Upper lobe of right lung (tissue), 1 donor: ENCODE measurements at regions not wholly inside any gene's neighbourhood (a gene's known extent, or its start where the extent isn't known, plus 50 kb on each side); places are given as distances from the start of the nearest gene placed in this dataset.

Experiments used
- ATAC-seq: fragments of 200-7000 bp; cut with Tn5 transposase; one replicate; pipeline ENCODE4 v1.9.1; 2020; ENCODE audit warnings: mild to moderate bottlenecking, moderate library complexity
- DNase-seq: peaks from one replicate; pipeline ENCODE4 v3.0.0-alpha.2; 2020
- H3K27ac ChIP-seq: fragments of 200-600 bp; one replicate; pipeline ENCODE4 v1.8.0; 2022
- H3K27me3 ChIP-seq: fragments of 200-600 bp; one replicate; pipeline ENCODE4 v1.8.0; 2022; ENCODE audit warnings: mild to moderate bottlenecking
- H3K36me3 ChIP-seq: fragments of 200-600 bp; one replicate; pipeline ENCODE4 v1.8.0; 2022
- H3K4me1 ChIP-seq: fragments of 200-600 bp; one replicate; pipeline ENCODE4 v1.8.0; 2022
- H3K4me3 ChIP-seq: fragments of 200-600 bp; one replicate; pipeline ENCODE4 v1.8.0; 2022; ENCODE audit warnings: mild to moderate bottlenecking
- H3K9me3 ChIP-seq: fragments of 200-600 bp; one replicate; pipeline ENCODE4 v1.8.0; 2022
- intact Hi-C: fragments of 100-400 bp; cut with DNase I; formaldehyde crosslinking; loops from one replicate; pipeline ENCODE4 v1.11.0; 2022
- TF ChIP-seq, protein P1 (sequence below): fragments of 200-600 bp; IDR thresholded peaks from one replicate; pipeline ENCODE4 v1.8.0; 2022; ENCODE audit warnings: antibody characterized with exemption
- donor health status: DM: no; HTN: yes; CAD: no; lungs with severe emphysema.

DNA sequence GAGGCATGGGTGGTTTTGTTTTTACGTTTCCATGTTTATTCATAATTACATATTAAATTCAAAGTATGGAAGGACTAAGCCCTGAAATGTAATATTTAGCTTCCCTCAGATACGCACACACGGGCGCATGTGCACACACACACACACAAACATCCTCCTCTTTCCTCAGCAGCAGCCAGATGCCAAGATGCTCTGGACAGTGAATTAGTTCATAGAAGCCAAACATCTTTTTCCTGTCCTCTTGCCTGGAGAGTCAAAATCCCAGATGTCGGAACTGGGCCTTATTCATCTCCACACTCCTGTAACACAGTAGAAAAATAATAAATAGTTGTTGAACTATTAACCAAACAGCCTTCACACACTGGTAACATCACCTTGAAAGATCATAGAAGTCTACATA, 273.1 kb downstream of the SP3 start:
- H3K4me3 ChIP-seq, result no peak overlapping the region
- no peaks in the 10 kb centered on the region for H3K4me1 ChIP-seq
- no peaks in the 10 kb centered on the region for H3K9me3 ChIP-seq
- TF ChIP-seq, protein P1, sequence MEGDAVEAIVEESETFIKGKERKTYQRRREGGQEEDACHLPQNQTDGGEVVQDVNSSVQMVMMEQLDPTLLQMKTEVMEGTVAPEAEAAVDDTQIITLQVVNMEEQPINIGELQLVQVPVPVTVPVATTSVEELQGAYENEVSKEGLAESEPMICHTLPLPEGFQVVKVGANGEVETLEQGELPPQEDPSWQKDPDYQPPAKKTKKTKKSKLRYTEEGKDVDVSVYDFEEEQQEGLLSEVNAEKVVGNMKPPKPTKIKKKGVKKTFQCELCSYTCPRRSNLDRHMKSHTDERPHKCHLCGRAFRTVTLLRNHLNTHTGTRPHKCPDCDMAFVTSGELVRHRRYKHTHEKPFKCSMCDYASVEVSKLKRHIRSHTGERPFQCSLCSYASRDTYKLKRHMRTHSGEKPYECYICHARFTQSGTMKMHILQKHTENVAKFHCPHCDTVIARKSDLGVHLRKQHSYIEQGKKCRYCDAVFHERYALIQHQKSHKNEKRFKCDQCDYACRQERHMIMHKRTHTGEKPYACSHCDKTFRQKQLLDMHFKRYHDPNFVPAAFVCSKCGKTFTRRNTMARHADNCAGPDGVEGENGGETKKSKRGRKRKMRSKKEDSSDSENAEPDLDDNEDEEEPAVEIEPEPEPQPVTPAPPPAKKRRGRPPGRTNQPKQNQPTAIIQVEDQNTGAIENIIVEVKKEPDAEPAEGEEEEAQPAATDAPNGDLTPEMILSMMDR, result no peak
- H3K27me3 ChIP-seq, result no peaks in the 10 kb centered on the region
- DNase-seq (no peak), ATAC-seq (no peak)
- no peaks in the 10 kb centered on the region for H3K36me3 ChIP-seq
- intact Hi-C loops, result no loop called here
- H3K27ac ChIP-seq, result no peak overlapping the region

DNA sequence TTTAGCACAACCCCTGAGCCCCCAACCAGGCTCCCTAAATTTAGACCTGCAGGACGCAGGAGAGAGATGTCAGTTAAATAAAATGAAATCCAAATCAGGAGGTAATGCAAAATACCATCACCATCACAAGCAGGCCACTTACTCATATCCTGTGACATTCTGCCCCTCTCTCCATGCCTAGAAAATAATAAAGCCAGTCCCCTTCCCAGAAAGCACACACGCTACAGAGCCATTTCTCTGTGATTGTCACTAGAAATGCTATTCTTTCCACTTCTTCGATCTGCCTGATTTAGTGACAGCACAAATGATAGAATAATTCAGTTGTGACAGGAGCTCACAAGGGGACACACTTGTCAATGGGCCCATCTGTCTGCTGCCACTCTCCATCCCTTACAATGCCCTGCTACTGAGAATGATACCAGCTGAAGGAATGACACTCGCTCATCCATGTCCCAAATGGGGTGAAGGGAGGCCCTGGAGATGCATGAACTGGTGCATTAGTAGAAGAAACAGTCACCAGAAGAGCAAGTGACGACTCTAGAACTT, 272.1 kb downstream of the SP3 start:
- Histone ChIP-seq H3K27me3 (no peaks in the 10 kb centered on the region), H3K27ac (no peak overlapping the region), H3K4me3 (no peak overlapping the region), H3K4me1 (no peaks in the 10 kb centered on the region), H3K9me3 (no peaks in the 10 kb centered on the region), H3K36me3 (no peaks in the 10 kb centered on the region)
- intact Hi-C loops, result no loop called here
- no peak for ATAC-seq
- TF ChIP-seq, protein P1, result no peak
- DNase-seq, result no peak

DNA sequence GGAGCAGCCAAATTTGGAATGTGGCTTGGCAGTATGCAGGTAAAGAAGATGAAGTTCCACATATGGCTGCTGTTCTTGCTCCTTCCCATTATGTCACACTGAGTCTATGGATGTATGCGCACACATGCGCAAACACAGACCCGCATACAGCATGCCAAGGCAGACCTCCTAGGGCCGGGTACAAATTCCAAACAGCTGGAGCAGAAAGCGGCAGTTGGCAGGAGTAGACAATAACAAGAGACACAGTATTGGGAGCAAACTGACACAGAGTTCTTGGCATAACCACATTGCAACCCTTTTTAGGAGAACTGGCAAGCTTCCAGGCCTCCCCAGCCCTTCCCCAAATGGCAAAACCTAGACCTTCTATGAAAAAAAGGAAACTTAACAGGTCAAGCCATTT, 268.9 kb downstream of the SP3 start:
- ATAC-seq, result no peak
- intact Hi-C loops, result no loop called here
- H3K4me1 ChIP-seq, result no peaks in the 10 kb centered on the region

DNA sequence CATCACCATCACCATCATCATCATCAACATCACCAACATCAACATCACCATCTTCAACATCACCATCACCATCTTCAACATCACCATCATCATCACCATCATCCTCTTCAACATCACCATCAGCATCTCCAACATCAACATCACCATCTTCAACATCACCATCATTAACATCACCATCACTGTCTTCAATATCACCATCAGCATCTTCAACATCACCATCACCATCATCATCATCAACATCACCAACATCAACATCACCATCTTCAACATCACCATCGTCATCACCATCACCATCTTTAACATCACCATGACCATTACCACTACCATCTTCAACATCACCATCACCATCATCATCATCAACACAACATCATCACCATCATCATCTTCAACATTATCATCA, 267.2 kb downstream of the SP3 start:
- H3K9me3 ChIP-seq, result no peaks in the 10 kb centered on the region
- H3K36me3 ChIP-seq, result no peaks in the 10 kb centered on the region
- no peak overlapping the region for H3K4me3 ChIP-seq
- intact Hi-C loops, result no loop called here
- TF ChIP-seq, protein P1, result no peak
- H3K27ac ChIP-seq, result no peak overlapping the region
- H3K4me1 ChIP-seq, result no peaks in the 10 kb centered on the region
- no peaks in the 10 kb centered on the region for H3K27me3 ChIP-seq
- no peak for ATAC-seq
- DNase-seq, result no peak

More for the DNA sequence above, 268.9 kb downstream of the SP3 start:
- TF ChIP-seq, protein P1, result no peak
- Histone ChIP-seq H3K27me3 (no peaks in the 10 kb centered on the region), H3K9me3 (no peaks in the 10 kb centered on the region), H3K36me3 (no peaks in the 10 kb centered on the region), H3K27ac (no peak overlapping the region), H3K4me3 (no peak overlapping the region)
- no peak for DNase-seq

DNA sequence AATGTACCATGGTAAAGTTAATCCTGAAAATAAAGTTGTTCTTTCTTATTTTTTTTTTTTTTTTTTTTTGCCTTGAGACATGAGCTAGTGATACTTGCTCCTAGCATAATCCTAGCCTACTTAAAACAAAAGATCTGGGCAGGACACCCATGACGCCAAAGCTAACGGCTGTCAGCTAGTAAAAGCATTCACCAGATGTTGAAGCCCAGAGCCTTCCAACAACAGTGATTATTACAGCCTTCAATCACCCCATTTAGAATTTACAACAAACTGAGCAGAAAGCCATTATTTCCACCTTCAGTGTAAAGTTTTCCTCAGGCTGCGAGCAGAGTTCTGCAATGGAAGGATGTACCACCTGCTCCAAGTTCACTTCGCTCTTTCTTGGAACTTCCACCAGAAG, 259.5 kb downstream of the SP3 start:
- Histone ChIP-seq H3K4me1 (no peaks in the 10 kb centered on the region), H3K4me3 (no peak overlapping the region), H3K27ac (no peak overlapping the region), H3K27me3 (no peaks in the 10 kb centered on the region), H3K36me3 (no peaks in the 10 kb centered on the region), H3K9me3 (no peaks in the 10 kb centered on the region)
- no peak for DNase-seq
- ATAC-seq, result no peak
- intact Hi-C loops, result no loop called here
- TF ChIP-seq, protein P1, result no peak

GRCh38 chr2:173706936-173707335, 258.2 kb downstream of the SP3 start:
- Histone ChIP-seq H3K36me3 (no peaks in the 10 kb centered on the region), H3K27ac (no peak overlapping the region), H3K9me3 (no peaks in the 10 kb centered on the region), H3K27me3 (no peaks in the 10 kb centered on the region), H3K4me1 (no peaks in the 10 kb centered on the region), H3K4me3 (no peak overlapping the region)
- TF ChIP-seq, protein P1, result no peak
- DNase-seq (no peak), ATAC-seq (no peak)
- intact Hi-C loops, result no loop called here
